Endothelial cell of umbilical vein (primary cell): ENCODE measurements at regions not wholly inside any gene's neighbourhood (a gene's known extent, or its start where the extent isn't known, plus 50 kb on each side); places are given as distances from the start of the nearest gene placed in this dataset.

ENCODE experiments used
- BruUV-seq: library from RNA; stranded (reverse); fragments of 400-500 nt; replicated peaks from 2 replicates; lab custom pipeline; 2021; lab: Mats Ljungman, UMichigan
- CTCF ChIA-PET: fragments of 300-600, 350-600 bp; sonication (Branson Sonifier 250); formaldehyde crosslinking; loops from one replicate; lab custom pipeline; 2021; ENCODE audit warnings: antibody characterized with exemption, inconsistent platforms; lab: Charles Lee
- POLR2A ChIA-PET: fragments of 300-600, 350-600 bp; sonication (Branson Sonifier 250); formaldehyde crosslinking; loops from one replicate; lab custom pipeline; 2021; ENCODE audit warnings: antibody characterized with exemption, inconsistent platforms; lab: Charles Lee
- DNase-seq: peaks from one replicate; pipeline ENCODE4 v3.0.0-alpha.2; 2011; ENCODE audit warnings: low read depth, low spot score
- FAIRE-seq: peaks from 2 replicates; lab custom pipeline; 2011; peaks lifted over from hg19 to GRCh38; lab: Jason Lieb, UNC
- H2AFZ ChIP-seq: 2 replicates; pipeline ENCODE4 v1.6.0; 2012; ENCODE audit warnings: low read depth, low read length, control low read depth, inconsistent platforms
- H3K27ac ChIP-seq: 2 replicates; pipeline ENCODE4 v1.5.1; 2011; ENCODE audit warnings: low read depth, mild to moderate bottlenecking, control low read depth, low read length, moderate library complexity; ENCODE audit not compliant: insufficient read depth
- H3K27me3 ChIP-seq, 2 experiments: 2 replicates each; pipeline versions ENCODE4 v1.6.0 to v1.6.1; 2011; ENCODE audit warnings: low read length in 2 of 2, mixed read lengths in 1 of 2; ENCODE audit not compliant: control insufficient read depth in 2 of 2, insufficient read depth in 2 of 2
- H3K36me3 ChIP-seq, 2 experiments: 2 replicates in 1 of 2; 3 replicates in 1 of 2; pipeline ENCODE4 v1.5.1; 2011; ENCODE audit warnings: low read length in 2 of 2, mild to moderate bottlenecking in 1 of 2, moderate library complexity in 1 of 2; ENCODE audit not compliant: control insufficient read depth in 2 of 2, insufficient read depth in 2 of 2; ENCODE audit errors: extremely low read depth in 1 of 2
- H3K4me1 ChIP-seq: 3 replicates; pipeline ENCODE4 v1.5.1; 2011; ENCODE audit warnings: mild to moderate bottlenecking, low read length; ENCODE audit not compliant: control insufficient read depth, insufficient read depth; ENCODE audit errors: extremely low read depth
- H3K4me2 ChIP-seq: 2 replicates; pipeline ENCODE4 v1.6.1; 2011; ENCODE audit warnings: low read length, control low read depth, mixed read lengths; ENCODE audit not compliant: insufficient read depth
- H3K4me3 ChIP-seq, 3 experiments: fragments of 200-600 bp in 1 of 3; sonication (generic), shearing (Covaris generic) in 1 of 3; replicated peaks in 1 of 3; 2 replicates each; pipeline ENCODE4 v1.5.1; 2011 to 2016; ENCODE audit warnings: control low read depth in 3 of 3, low read length in 3 of 3, mild to moderate bottlenecking in 2 of 3, inconsistent platforms in 1 of 3, low read depth in 1 of 3, moderate library complexity in 1 of 3; ENCODE audit not compliant: insufficient read depth in 1 of 3
- H3K79me2 ChIP-seq: 2 replicates; pipeline ENCODE4 v1.6.0; 2012; ENCODE audit warnings: low read length, inconsistent platforms; ENCODE audit not compliant: control insufficient read depth, insufficient read depth
- H3K9ac ChIP-seq: replicated peaks from 2 replicates; pipeline ENCODE3; 2011; ENCODE audit warnings: low read length, control low read depth; ENCODE audit not compliant: insufficient read depth; ENCODE audit errors: extremely low read depth
- H3K9me1 ChIP-seq: replicated peaks from 3 replicates; pipeline ENCODE4 v1.6.0; 2011; ENCODE audit warnings: mild to moderate bottlenecking, low read length; ENCODE audit not compliant: control insufficient read depth, insufficient read depth; ENCODE audit errors: extremely low read depth
- H3K9me3 ChIP-seq: replicated peaks from 2 replicates; pipeline ENCODE4 v1.5.1; 2012; ENCODE audit warnings: low read length, inconsistent platforms; ENCODE audit not compliant: control insufficient read depth, insufficient read depth
- H4K20me1 ChIP-seq: replicated peaks from 2 replicates; pipeline ENCODE3; 2011; ENCODE audit warnings: mild to moderate bottlenecking, low read length; ENCODE audit not compliant: control insufficient read depth, insufficient read depth; ENCODE audit errors: extremely low read depth
- EZH2 ChIP-seq: IDR thresholded peaks from 2 replicates; pipeline ENCODE4 v1.6.1; 2012; ENCODE audit warnings: borderline replicate concordance, low read depth, mild to moderate bottlenecking, moderate library complexity, low read length, inconsistent platforms; ENCODE audit not compliant: severe bottlenecking
- FOS ChIP-seq: IDR thresholded peaks from 2 replicates; pipeline ENCODE4 v1.6.1; 2011; ENCODE audit warnings: mild to moderate bottlenecking, low read length, moderate library complexity, borderline replicate concordance; ENCODE audit not compliant: insufficient read depth
- GATA2 ChIP-seq: IDR thresholded peaks from 2 replicates; pipeline ENCODE4 v1.7.0; 2011; ENCODE audit warnings: low read depth, mild to moderate bottlenecking, moderate library complexity, mixed read lengths, low read length; ENCODE audit not compliant: insufficient read length, insufficient read depth
- JUN ChIP-seq: IDR thresholded peaks from 2 replicates; pipeline ENCODE4 v1.6.1; 2011; ENCODE audit warnings: borderline replicate concordance, low read depth; ENCODE audit not compliant: insufficient read length, insufficient read depth
- MAX ChIP-seq: IDR thresholded peaks from 2 replicates; pipeline ENCODE4 v1.6.1; 2011; ENCODE audit not compliant: insufficient read depth, insufficient read length
- MYC ChIP-seq: IDR thresholded peaks from one replicate; pipeline ENCODE4 v1.6.1; 2011; ENCODE audit warnings: mild to moderate bottlenecking, low read depth, low read length
- POLR2A ChIP-seq: IDR thresholded peaks from 2 replicates; pipeline ENCODE4 v1.6.1; 2012; ENCODE audit warnings: low read depth, mild to moderate bottlenecking, control low read depth, low read length
- POLR2AphosphoS5 ChIP-seq: IDR thresholded peaks from 2 replicates; pipeline ENCODE4 v1.6.1; 2012; ENCODE audit warnings: low read depth, mild to moderate bottlenecking, control low read depth, low read length, moderate library complexity; ENCODE audit not compliant: insufficient read depth
- dilution Hi-C: fragments of 300-500 bp; cut with MboI; formaldehyde crosslinking; loops from one replicate; pipeline ENCODE4 v1.15.0; 2019; ENCODE audit warnings: low sequenced_read_pairs; ENCODE audit not compliant: extremely low pct_ligation_motif_present
- intact Hi-C: fragments of 100-400 bp; cut with micrococcal nuclease; formaldehyde crosslinking; loops from one replicate; pipeline ENCODE4 v1.10.0; 2022
- TF ChIP-seq, protein P1 (sequence below), 2 donors: IDR thresholded peaks; 1 replicate in 1 of 2; 2 replicates in 1 of 2; pipeline ENCODE4 v1.5.1; 2011; ENCODE audit warnings: low read length in 2 of 2, mild to moderate bottlenecking in 2 of 2, moderate library complexity in 2 of 2, control low read depth in 1 of 2, inconsistent platforms in 1 of 2, low read depth in 1 of 2; ENCODE audit not compliant: insufficient read depth in 1 of 2; ENCODE audit errors: extremely low read depth in 1 of 2

DNA sequence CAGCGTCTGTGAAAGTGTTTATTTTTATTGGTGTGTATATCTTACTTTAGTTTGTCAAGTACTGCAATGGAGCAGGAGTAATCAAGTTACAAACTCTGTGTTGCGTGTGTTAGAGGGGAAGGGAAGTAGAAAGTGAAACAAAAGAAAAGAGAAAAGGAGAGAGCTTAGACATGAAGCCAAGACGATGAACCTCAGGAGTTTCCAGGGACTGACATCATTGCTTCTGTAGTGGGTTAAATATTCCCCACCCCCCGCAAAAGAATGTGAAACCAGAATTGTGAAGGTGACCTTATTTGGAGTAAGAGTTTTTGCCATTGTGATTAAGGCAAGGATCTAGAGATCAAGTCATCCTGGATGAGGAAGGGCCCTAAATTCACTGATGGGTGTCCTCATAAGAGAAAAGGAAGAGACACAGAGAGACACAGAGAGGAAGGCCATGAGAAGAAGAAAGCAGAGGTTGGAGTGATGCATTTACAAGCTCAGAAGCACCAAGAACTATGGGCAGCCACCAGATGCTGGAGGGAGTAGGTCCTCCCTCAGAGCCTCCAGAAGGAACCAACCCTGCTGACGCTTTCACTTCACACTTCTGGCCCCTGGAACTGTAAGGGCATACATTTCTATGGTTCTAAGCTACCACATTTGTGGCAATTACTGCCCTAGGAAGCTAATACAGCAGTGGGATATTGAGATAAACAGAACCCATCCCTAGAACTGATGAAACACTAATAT is 173.6 kb upstream of the SFRP2 start:
- H3K27ac ChIP-seq: no peak overlapping the region
- dilution Hi-C loops: no loop called here
- intact Hi-C loops: no loop called here
- no peak overlapping the region for H2AFZ ChIP-seq
- H4K20me1 ChIP-seq: no peaks in the 10 kb centered on the region
- POLR2A ChIA-PET: no interaction called here
- no peaks in the 10 kb centered on the region for H3K9me1 ChIP-seq
- BruUV-seq: no TSS peak
- FAIRE-seq (no peak), DNase-seq (no peak)
- CTCF ChIA-PET: no interaction called here
- TF ChIP-seq POLR2AphosphoS5: no peak
- TF ChIP-seq, protein P1, sequence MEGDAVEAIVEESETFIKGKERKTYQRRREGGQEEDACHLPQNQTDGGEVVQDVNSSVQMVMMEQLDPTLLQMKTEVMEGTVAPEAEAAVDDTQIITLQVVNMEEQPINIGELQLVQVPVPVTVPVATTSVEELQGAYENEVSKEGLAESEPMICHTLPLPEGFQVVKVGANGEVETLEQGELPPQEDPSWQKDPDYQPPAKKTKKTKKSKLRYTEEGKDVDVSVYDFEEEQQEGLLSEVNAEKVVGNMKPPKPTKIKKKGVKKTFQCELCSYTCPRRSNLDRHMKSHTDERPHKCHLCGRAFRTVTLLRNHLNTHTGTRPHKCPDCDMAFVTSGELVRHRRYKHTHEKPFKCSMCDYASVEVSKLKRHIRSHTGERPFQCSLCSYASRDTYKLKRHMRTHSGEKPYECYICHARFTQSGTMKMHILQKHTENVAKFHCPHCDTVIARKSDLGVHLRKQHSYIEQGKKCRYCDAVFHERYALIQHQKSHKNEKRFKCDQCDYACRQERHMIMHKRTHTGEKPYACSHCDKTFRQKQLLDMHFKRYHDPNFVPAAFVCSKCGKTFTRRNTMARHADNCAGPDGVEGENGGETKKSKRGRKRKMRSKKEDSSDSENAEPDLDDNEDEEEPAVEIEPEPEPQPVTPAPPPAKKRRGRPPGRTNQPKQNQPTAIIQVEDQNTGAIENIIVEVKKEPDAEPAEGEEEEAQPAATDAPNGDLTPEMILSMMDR (IDR thresholded peaks at IDR 0.05; ENCODE audit: extremely low read depth in 1 of 2, insufficient read depth in 1 of 2, low read depth in 1 of 2, low read length in 2 of 2): no peak
- no peak for TF ChIP-seq JUN
- no peak for TF ChIP-seq MYC
- no peak for TF ChIP-seq EZH2
- no peak for TF ChIP-seq MAX
- no peak for TF ChIP-seq POLR2A
- TF ChIP-seq FOS: no peak
- no peak for TF ChIP-seq GATA2
- no peak overlapping the region for H3K4me3 ChIP-seq
- no peaks in the 10 kb centered on the region for H3K27me3 ChIP-seq
- H3K4me1 ChIP-seq: no peaks in the 10 kb centered on the region
- H3K79me2 ChIP-seq: no peaks in the 10 kb centered on the region
- H3K9ac ChIP-seq: no peak overlapping the region
- peaks cover 4% of the 10 kb centered on the region for H3K9me3 ChIP-seq
- H3K36me3 ChIP-seq: no peaks in the 10 kb centered on the region
- H3K4me2 ChIP-seq: no peak overlapping the region
